Liver (tissue), 3 donors: ENCODE measurements at regions not wholly inside any gene's neighbourhood (a gene's known extent, or its start where the extent isn't known, plus 50 kb on each side); places are given as distances from the start of the nearest gene placed in this dataset.

ENCODE experiments used
- ATF3 ChIP-seq: IDR thresholded peaks from 2 replicates; pipeline ENCODE4 v1.6.1; 2016; ENCODE audit warnings: antibody characterized with exemption
- CTCF ChIP-seq: fragments of 150-350 bp; IDR thresholded peaks from 2 replicates; pipeline ENCODE4 v1.5.1; 2017; ENCODE audit warnings: improper control_type of control experiment, low read depth, low read length; ENCODE audit not compliant: missing input control
- EGR1 ChIP-seq, 2 donors: IDR thresholded peaks; 2 replicates each; pipeline ENCODE4 v1.6.1; 2016 to 2018; ENCODE audit warnings: antibody characterized with exemption in 2 of 2, low read depth in 2 of 2
- GABPA ChIP-seq, 2 donors: IDR thresholded peaks in 1 of 2; conservative IDR thresholded peaks in 1 of 2; 2 replicates each; pipeline ENCODE4 v1.6.1; 2016; ENCODE audit warnings: antibody characterized with exemption in 2 of 2, mild to moderate bottlenecking in 1 of 2, moderate library complexity in 1 of 2
- JUND ChIP-seq, 2 donors: IDR thresholded peaks; 2 replicates each; pipeline ENCODE4 v1.6.1; 2016; ENCODE audit warnings: antibody characterized with exemption in 2 of 2
- MAX ChIP-seq: IDR thresholded peaks from 2 replicates; pipeline ENCODE4 v1.6.1; 2016; ENCODE audit warnings: antibody characterized with exemption
- RAD21 ChIP-seq, 2 donors: IDR thresholded peaks; 2 replicates each; pipeline ENCODE4 v1.6.1; 2016; ENCODE audit warnings: antibody characterized with exemption in 2 of 2, mild to moderate bottlenecking in 2 of 2
- RXRA ChIP-seq, 2 donors: IDR thresholded peaks; 2 replicates each; pipeline ENCODE4 v1.6.1; 2017 to 2018; ENCODE audit warnings: antibody characterized with exemption in 2 of 2, mild to moderate bottlenecking in 1 of 2
- SP1 ChIP-seq: IDR thresholded peaks from 2 replicates; pipeline ENCODE4 v1.6.1; 2018; ENCODE audit warnings: antibody characterized with exemption, mild to moderate bottlenecking
- TAF1 ChIP-seq: conservative IDR thresholded peaks from 2 replicates; pipeline ENCODE4 v1.6.1; 2016; ENCODE audit warnings: antibody characterized with exemption, mild to moderate bottlenecking
- YY1 ChIP-seq: IDR thresholded peaks from 2 replicates; pipeline ENCODE4 v1.6.1; 2016; ENCODE audit warnings: antibody characterized with exemption, mild to moderate bottlenecking
- TF ChIP-seq, protein P1 (sequence below): IDR thresholded peaks from 2 replicates; pipeline ENCODE4 v1.6.1; 2016; ENCODE audit warnings: antibody characterized with exemption
- donor health status: healthy.
- donor health status: healthy.

- no peak for TF ChIP-seq ATF3
- no peak for TF ChIP-seq RAD21 (IDR thresholded peaks at IDR 0.05)
- no peak for TF ChIP-seq JUND (IDR thresholded peaks at IDR 0.05)
- no peak for TF ChIP-seq CTCF
- TF ChIP-seq, protein P1, sequence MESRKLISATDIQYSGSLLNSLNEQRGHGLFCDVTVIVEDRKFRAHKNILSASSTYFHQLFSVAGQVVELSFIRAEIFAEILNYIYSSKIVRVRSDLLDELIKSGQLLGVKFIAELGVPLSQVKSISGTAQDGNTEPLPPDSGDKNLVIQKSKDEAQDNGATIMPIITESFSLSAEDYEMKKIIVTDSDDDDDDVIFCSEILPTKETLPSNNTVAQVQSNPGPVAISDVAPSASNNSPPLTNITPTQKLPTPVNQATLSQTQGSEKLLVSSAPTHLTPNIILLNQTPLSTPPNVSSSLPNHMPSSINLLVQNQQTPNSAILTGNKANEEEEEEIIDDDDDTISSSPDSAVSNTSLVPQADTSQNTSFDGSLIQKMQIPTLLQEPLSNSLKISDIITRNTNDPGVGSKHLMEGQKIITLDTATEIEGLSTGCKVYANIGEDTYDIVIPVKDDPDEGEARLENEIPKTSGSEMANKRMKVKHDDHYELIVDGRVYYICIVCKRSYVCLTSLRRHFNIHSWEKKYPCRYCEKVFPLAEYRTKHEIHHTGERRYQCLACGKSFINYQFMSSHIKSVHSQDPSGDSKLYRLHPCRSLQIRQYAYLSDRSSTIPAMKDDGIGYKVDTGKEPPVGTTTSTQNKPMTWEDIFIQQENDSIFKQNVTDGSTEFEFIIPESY = no peak
- TF ChIP-seq MAX = no peak
- TF ChIP-seq RXRA (IDR thresholded peaks at IDR 0.05) = no peak
- TF ChIP-seq TAF1 = no peak
- TF ChIP-seq YY1 = no peak
- TF ChIP-seq EGR1 (IDR thresholded peaks at IDR 0.05; ENCODE audit: low read depth in 2 of 2) = no peak
- no peak for TF ChIP-seq SP1
- TF ChIP-seq GABPA (IDR thresholded peaks at IDR 0.05 in 1 of 2, conservative IDR thresholded peaks at IDR 0.05 in 1 of 2) = no peak
These were observed 159.6 kb downstream of the LHFPL1 start for GRCh38 chrX:112520124-112520523.
